ENCODE measurements at regions not wholly inside any gene's neighbourhood (a gene's known extent, or its start where the extent isn't known, plus 50 kb on each side); places are given as distances from the start of the nearest gene placed in this dataset.
"Not testable (repeated sequence)": the region's sequence is repeated elsewhere in the genome, so short reads cannot be mapped to it uniquely, and the experiment has no call there.

GRCh38 chr5:113721171-113721570, 207.7 kb downstream of the YTHDC2 start:
- DNase-seq (ENCODE audit: low read depth), result no peak

- no peak for DNase-seq (ENCODE audit: low read depth)
Measured at GRCh38 chr5:113723021-113723420, 209.5 kb downstream of the YTHDC2 start.

GRCh38 chr5:113735751-113736150, 222.3 kb downstream of the YTHDC2 start:
- no peak for DNase-seq (ENCODE audit: low read depth)

GRCh38 chr5:113742176-113742575, 228.7 kb downstream of the YTHDC2 start:
- DNase-seq (ENCODE audit: low read depth), result no peak

GRCh38 chr5:113742639-113743038, 229.1 kb downstream of the YTHDC2 start:
- no peak for DNase-seq (ENCODE audit: low read depth)

GRCh38 chr5:113748403-113748802, 234.9 kb downstream of the YTHDC2 start:
- DNase-seq (ENCODE audit: low read depth), result no peak

- no peak for DNase-seq (ENCODE audit: low read depth)
Measured at GRCh38 chr5:113749334-113749733, 235.8 kb downstream of the YTHDC2 start.

GRCh38 chr5:113753182-113753581, 239.7 kb downstream of the YTHDC2 start:
- DNase-seq (ENCODE audit: low read depth), result not testable (repeated sequence)

- no peak for DNase-seq (ENCODE audit: low read depth)
Measured at GRCh38 chr5:113755516-113755915, 242.0 kb downstream of the YTHDC2 start.

- no peak for DNase-seq (ENCODE audit: low read depth)
Measured at GRCh38 chr5:113757508-113757907, 244.0 kb downstream of the YTHDC2 start.

GRCh38 chr5:113759505-113759904, 246.0 kb downstream of the YTHDC2 start:
- DNase-seq (ENCODE audit: low read depth), result no peak

GRCh38 chr5:113760486-113760885, 247.0 kb downstream of the YTHDC2 start:
- DNase-seq (ENCODE audit: low read depth), result no peak

- no peak for DNase-seq (ENCODE audit: low read depth)
Measured at GRCh38 chr5:113761594-113761993, 248.1 kb downstream of the YTHDC2 start.

GRCh38 chr5:113764382-113764781, 250.9 kb downstream of the YTHDC2 start:
- no peak for DNase-seq (ENCODE audit: low read depth)

GRCh38 chr5:113766827-113767226, 253.3 kb downstream of the YTHDC2 start:
- DNase-seq (ENCODE audit: low read depth), result not testable (repeated sequence)

- no peak for DNase-seq (ENCODE audit: low read depth)
Measured at GRCh38 chr5:113770648-113771047, 257.2 kb downstream of the YTHDC2 start.

GRCh38 chr5:113771483-113771882, 258.0 kb downstream of the YTHDC2 start:
- no peak for DNase-seq (ENCODE audit: low read depth)

GRCh38 chr5:113776168-113776567, 262.7 kb downstream of the YTHDC2 start:
- DNase-seq (ENCODE audit: low read depth), result no peak

GRCh38 chr5:113776832-113777525, 263.5 kb downstream of the YTHDC2 start:
- no peak for DNase-seq (ENCODE audit: low read depth)

- no peak for DNase-seq (ENCODE audit: low read depth)
Measured at GRCh38 chr5:113778147-113778546, 264.7 kb downstream of the YTHDC2 start.

GRCh38 chr5:113788141-113788655, 274.7 kb downstream of the YTHDC2 start:
- DNase-seq (ENCODE audit: low read depth), result no peak

GRCh38 chr5:113789769-113790168, 276.3 kb downstream of the YTHDC2 start:
- no peak for DNase-seq (ENCODE audit: low read depth)

GRCh38 chr5:113792806-113793205, 279.3 kb downstream of the YTHDC2 start:
- DNase-seq (ENCODE audit: low read depth), result no peak

- no peak for DNase-seq (ENCODE audit: low read depth)
Measured at GRCh38 chr5:113794981-113795380, 281.5 kb downstream of the YTHDC2 start.

Data from LHCN-M2 (cell line).